ENCODE measurements at regions not wholly inside any gene's neighbourhood (a gene's known extent, or its start where the extent isn't known, plus 50 kb on each side); places are given as distances from the start of the nearest gene placed in this dataset.
A peak's percentile ranks its signal among the peaks of the same experiment; 100 is the strongest.

DNA sequence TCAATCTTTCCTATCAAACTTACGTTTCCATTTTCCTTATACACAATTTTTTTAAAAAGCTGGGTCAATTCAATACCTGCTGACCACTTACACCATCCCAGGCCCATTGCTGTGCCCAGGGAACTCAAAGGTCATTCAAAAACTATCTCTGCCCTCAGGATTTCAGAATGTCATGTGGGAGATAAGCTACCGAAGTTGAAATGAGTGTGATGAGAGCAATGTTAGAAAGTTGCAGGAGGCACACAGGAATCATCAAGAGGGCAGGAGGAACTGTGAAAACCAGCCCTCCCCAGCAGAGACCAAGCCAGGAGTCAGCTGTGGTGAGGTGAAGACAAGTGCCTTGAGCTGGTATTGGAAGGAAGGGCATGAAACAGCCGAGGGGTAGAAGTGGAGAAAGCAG, 195.9 kb downstream of the HS3ST3A1 start:
- Histone ChIP-seq H3K4me2 (ENCODE audit: insufficient read depth, insufficient read length, low read length) (no peak overlapping the region), H4K8ac (replicated peaks; ENCODE audit: insufficient read length, low read depth, low read length) (no peak overlapping the region), H2BK5ac (ENCODE audit: insufficient read length, low read length) (no peak overlapping the region), H3K18ac (ENCODE audit: insufficient read length, low read depth, low read length) (no peak overlapping the region), H3K27me3 (ENCODE audit: insufficient read depth, low read length) (no peaks in the 10 kb centered on the region), H4K20me1 (ENCODE audit: control insufficient read depth, insufficient read depth, insufficient read length) (no peaks in the 10 kb centered on the region), H3K23ac (ENCODE audit: insufficient read length, low read depth, low read length) (no peak overlapping the region), H3K9ac (ENCODE audit: extremely low read depth, insufficient read length, low read length) (no peak overlapping the region), H2BK20ac (ENCODE audit: low read depth, low read length, poor library complexity, severe bottlenecking) (peak overlapping the region; percentile 60), H3K4ac (ENCODE audit: low read depth, low read length) (no peak overlapping the region), H2AFZ (ENCODE audit: low read length) (peak overlapping the region; percentile 73), H3K9me3 (ENCODE audit: control insufficient read depth, low read depth, low read length) (no peaks in the 10 kb centered on the region), H2AK5ac (ENCODE audit: insufficient read length, low read length) (no peak overlapping the region), H4K91ac (ENCODE audit: insufficient read length, low read depth, low read length) (no peak overlapping the region), H3K27ac (ENCODE audit: insufficient read length, low read depth, low read length) (no peak overlapping the region), H3K23me2 (ENCODE audit: insufficient read length, low read depth, low read length, poor library complexity, severe bottlenecking) (no peaks in the 10 kb centered on the region), H3K56ac (ENCODE audit: insufficient read length, low read depth, low read length) (no peak overlapping the region), H3K4me1 (ENCODE audit: insufficient read depth, low read length) (peaks cover 4% of the 10 kb centered on the region; the same call in 1 of the 2 replicates), H3T11ph (ENCODE audit: low read length) (no peak overlapping the region), H2BK12ac (ENCODE audit: insufficient read length, low read depth, low read length) (no peak overlapping the region), H3K79me2 (ENCODE audit: insufficient read depth, low read length) (no peaks in the 10 kb centered on the region), H2BK120ac (ENCODE audit: low read depth, low read length, poor library complexity, severe bottlenecking) (no peak overlapping the region), H2BK15ac (ENCODE audit: low read depth, low read length) (no peak overlapping the region), H3K14ac (ENCODE audit: insufficient read depth, low read length) (no peak overlapping the region), H3K79me1 (ENCODE audit: insufficient read depth, low read depth, low read length, poor library complexity, severe bottlenecking) (no peaks in the 10 kb centered on the region), H4K5ac (ENCODE audit: insufficient read length, low read depth, low read length) (no peak overlapping the region)
- Mint-ChIP-seq H3K4me1 (peaks cover 14% of the 10 kb centered on the region in 2 experiments), H3K9me3 (peaks cover 0 to 2% of the 10 kb centered on the region in 2 experiments; a peak in 1 of 5 replicates), H3K27ac (no peak overlapping the region), H3K27me3 (ENCODE audit: low read depth) (no peaks in the 10 kb centered on the region), H3K36me3 (ENCODE audit: insufficient read depth in 1 of 3, low read depth in 3 of 3) (peaks cover 0 to 2% (median 0%) of the 10 kb centered on the region in 3 experiments; a peak in 1 of 7 replicates), H3K4me3 (no peak overlapping the region)
- WGBS (ENCODE audit: extremely low coverage, insufficient read length, low lambda C conversion rate) = 100% methylated on average over 1 of the region's 3 CpGs
- no peak for DNase-seq
- TF ChIP-seq, protein P1, sequence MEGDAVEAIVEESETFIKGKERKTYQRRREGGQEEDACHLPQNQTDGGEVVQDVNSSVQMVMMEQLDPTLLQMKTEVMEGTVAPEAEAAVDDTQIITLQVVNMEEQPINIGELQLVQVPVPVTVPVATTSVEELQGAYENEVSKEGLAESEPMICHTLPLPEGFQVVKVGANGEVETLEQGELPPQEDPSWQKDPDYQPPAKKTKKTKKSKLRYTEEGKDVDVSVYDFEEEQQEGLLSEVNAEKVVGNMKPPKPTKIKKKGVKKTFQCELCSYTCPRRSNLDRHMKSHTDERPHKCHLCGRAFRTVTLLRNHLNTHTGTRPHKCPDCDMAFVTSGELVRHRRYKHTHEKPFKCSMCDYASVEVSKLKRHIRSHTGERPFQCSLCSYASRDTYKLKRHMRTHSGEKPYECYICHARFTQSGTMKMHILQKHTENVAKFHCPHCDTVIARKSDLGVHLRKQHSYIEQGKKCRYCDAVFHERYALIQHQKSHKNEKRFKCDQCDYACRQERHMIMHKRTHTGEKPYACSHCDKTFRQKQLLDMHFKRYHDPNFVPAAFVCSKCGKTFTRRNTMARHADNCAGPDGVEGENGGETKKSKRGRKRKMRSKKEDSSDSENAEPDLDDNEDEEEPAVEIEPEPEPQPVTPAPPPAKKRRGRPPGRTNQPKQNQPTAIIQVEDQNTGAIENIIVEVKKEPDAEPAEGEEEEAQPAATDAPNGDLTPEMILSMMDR (conservative IDR thresholded peaks at IDR 0.05) = no peak

All from H9 (cell line).